Kidney epithelial cell (primary cell): ENCODE measurements at regions not wholly inside any gene's neighbourhood (a gene's known extent, or its start where the extent isn't known, plus 50 kb on each side); places are given as distances from the start of the nearest gene placed in this dataset.

Experiments
- DNase-seq: peaks from one replicate; pipeline ENCODE4 v3.0.0-alpha.2; 2010; ENCODE audit warnings: low read depth
- H3K27me3 ChIP-seq: 2 replicates; pipeline ENCODE4 v1.6.0; 2011; ENCODE audit warnings: low read length; ENCODE audit not compliant: control insufficient read depth, insufficient read depth
- H3K36me3 ChIP-seq: 2 replicates; pipeline ENCODE4 v1.5.1; 2011; ENCODE audit warnings: low read length; ENCODE audit not compliant: control insufficient read depth, insufficient read depth
- H3K4me3 ChIP-seq: 2 replicates; pipeline ENCODE4 v1.5.1; 2011; ENCODE audit warnings: low read depth, mild to moderate bottlenecking, control low read depth, low read length
- CTCF ChIP-seq: IDR thresholded peaks from 2 replicates; pipeline ENCODE4 v1.5.1; 2011; ENCODE audit warnings: mild to moderate bottlenecking, moderate library complexity, low read length, control low read depth, inconsistent platforms; ENCODE audit not compliant: insufficient read depth, poor library complexity, severe bottlenecking

GRCh38 chr20:7693761-7694160 lies 246.5 kb downstream of the HAO1 start:
- no peak for TF ChIP-seq CTCF
- no peaks in the 10 kb centered on the region for H3K27me3 ChIP-seq
- H3K4me3 ChIP-seq = no peak overlapping the region
- DNase-seq = no peak
- H3K36me3 ChIP-seq = no peaks in the 10 kb centered on the region

- H3K4me3 ChIP-seq = no peak overlapping the region
- no peak for TF ChIP-seq CTCF
- H3K27me3 ChIP-seq = no peaks in the 10 kb centered on the region
- H3K36me3 ChIP-seq = no peaks in the 10 kb centered on the region
- DNase-seq = no peak
Measured at GRCh38 chr20:7695051-7695495, 245.2 kb downstream of the HAO1 start.

- Histone ChIP-seq H3K36me3 (no peaks in the 10 kb centered on the region), H3K27me3 (no peaks in the 10 kb centered on the region), H3K4me3 (no peak overlapping the region)
- DNase-seq = peak; percentile 44
- TF ChIP-seq CTCF = no peak
Measured at GRCh38 chr20:7695635-7696034, 244.6 kb downstream of the HAO1 start.

- TF ChIP-seq CTCF = no peak
- no peak for DNase-seq
Measured at GRCh38 chr20:7696311-7696710, 243.9 kb downstream of the HAO1 start.

GRCh38 chr20:7702141-7702540 lies 238.1 kb downstream of the HAO1 start:
- Histone ChIP-seq H3K36me3 (no peaks in the 10 kb centered on the region), H3K4me3 (no peak overlapping the region), H3K27me3 (no peaks in the 10 kb centered on the region)
- TF ChIP-seq CTCF = no peak
- no peak for DNase-seq

More at GRCh38 chr20:7696311-7696710, 243.9 kb downstream of the HAO1 start:
- no peaks in the 10 kb centered on the region for H3K36me3 ChIP-seq
- H3K4me3 ChIP-seq = no peak overlapping the region
- H3K27me3 ChIP-seq = no peaks in the 10 kb centered on the region

- no peak for TF ChIP-seq CTCF
- DNase-seq = no peak
- no peaks in the 10 kb centered on the region for H3K27me3 ChIP-seq
- H3K36me3 ChIP-seq = no peaks in the 10 kb centered on the region
- H3K4me3 ChIP-seq = no peak overlapping the region
Measured at GRCh38 chr20:7703551-7703961, 236.7 kb downstream of the HAO1 start.
